Upper lobe of left lung (tissue), 6 donors: ENCODE measurements at regions not wholly inside any gene's neighbourhood (a gene's known extent, or its start where the extent isn't known, plus 50 kb on each side); places are given as distances from the start of the nearest gene placed in this dataset.

Experiments
- ATAC-seq, 2 donors: fragments of 200-7000 bp; cut with Tn5 transposase; one replicate each; pipeline ENCODE4 v1.9.1; 2022; ENCODE audit warnings: mild to moderate bottlenecking in 2 of 2, moderate library complexity in 2 of 2; ENCODE audit not compliant: low FRiP score in 2 of 2
- DNase-seq, 2 donors: peaks; one replicate each; pipeline ENCODE4 v3.0.0-alpha.2; 2019 to 2020
- H3K27ac ChIP-seq, 4 donors: fragments of 200-600 bp; sonication (generic); one replicate each; pipeline ENCODE4 v1.5.1; 2016 to 2019
- H3K27me3 ChIP-seq, 4 donors: fragments of 200-600 bp; sonication (generic); one replicate each; pipeline ENCODE4 v1.5.1; 2017 to 2019
- H3K36me3 ChIP-seq, 4 donors: fragments of 200-600 bp; sonication (generic); one replicate each; pipeline ENCODE4 v1.5.1; 2016 to 2019
- H3K4me1 ChIP-seq, 4 donors: fragments of 200-600 bp; sonication (generic); one replicate each; pipeline ENCODE4 v1.5.1; 2018 to 2019
- H3K4me3 ChIP-seq, 4 donors: fragments of 200-600 bp; sonication (generic); one replicate each; pipeline ENCODE4 v1.5.1; 2017 to 2019; ENCODE audit warnings: mild to moderate bottlenecking in 2 of 4, moderate library complexity in 1 of 4
- H3K9me3 ChIP-seq, 4 donors: fragments of 200-600 bp; sonication (generic); one replicate each; pipeline ENCODE4 v1.5.1; 2018 to 2019
- CTCF ChIP-seq, 6 experiments: fragments of 450-650 bp in 4 of 6; fragments of 200-600 bp in 2 of 6; sonication (generic) in 2 of 6; IDR thresholded peaks; one replicate each; pipeline ENCODE4 v1.5.1; 2016 to 2019; ENCODE audit warnings: antibody characterized with exemption in 6 of 6
- EP300 ChIP-seq, 4 donors: sonication (generic); formaldehyde crosslinking; IDR thresholded peaks; one replicate each; pipeline ENCODE4 v1.5.1; 2017; ENCODE audit warnings: antibody characterized with exemption in 4 of 4, control low read depth in 2 of 4
- POLR2A ChIP-seq, 4 donors: fragments of 450-650 bp; IDR thresholded peaks; one replicate each; pipeline ENCODE4 v1.5.1; 2016 to 2017; ENCODE audit warnings: antibody characterized with exemption in 4 of 4, mild to moderate bottlenecking in 2 of 4
- POLR2AphosphoS5 ChIP-seq, 2 donors: sonication (generic); formaldehyde crosslinking; IDR thresholded peaks; one replicate each; pipeline ENCODE4 v1.5.1; 2017; ENCODE audit warnings: antibody characterized with exemption in 2 of 2
- WGBS, 2 donors: methylation state at CpG; one replicate each; pipeline ENCODE4 v1.1.5; 2017 to 2018; 5-methylcytosine and 5-hydroxymethylcytosine counted together
- donor health status: DM: no; HTN: no; CAD: no; lungs with moderate emphysema.
- donor health status: DM: no; HTN: yes; CAD: no; lungs with severe emphysema.

- TF ChIP-seq POLR2AphosphoS5 (IDR thresholded peaks at IDR 0.05) = no peak
- no peak for TF ChIP-seq CTCF (IDR thresholded peaks at IDR 0.05)
- TF ChIP-seq EP300 (IDR thresholded peaks at IDR 0.05) = no peak
- TF ChIP-seq POLR2A (IDR thresholded peaks at IDR 0.05) = no peak
- 79 to 90% methylated on average over 1 of the region's 1 CpG for WGBS, 2 donors
- ATAC-seq (no peak), DNase-seq (no peak)
- no peaks in the 10 kb centered on the region for H3K36me3 ChIP-seq
- H3K27ac ChIP-seq = no peak overlapping the region
- no peaks in the 10 kb centered on the region for H3K27me3 ChIP-seq
- no peaks in the 10 kb centered on the region for H3K9me3 ChIP-seq
- no peak overlapping the region for H3K4me3 ChIP-seq
- H3K4me1 ChIP-seq = peaks cover 0 to 4% (median 1%) of the 10 kb centered on the region in 4 donors
These were observed 168.6 kb upstream of the FGGY start for GRCh38 chr1:59128239-59128736.

GRCh38 chr1:59128784-59129227 is 168.1 kb upstream of the FGGY start:
- Histone ChIP-seq H3K9me3 (no peaks in the 10 kb centered on the region), H3K27me3 (no peaks in the 10 kb centered on the region), H3K4me3 (no peak overlapping the region), H3K36me3 (no peaks in the 10 kb centered on the region), H3K27ac (no peak overlapping the region), H3K4me1 (peaks cover 0 to 4% (median 1%) of the 10 kb centered on the region in 4 donors)
- TF ChIP-seq POLR2A (IDR thresholded peaks at IDR 0.05) (no peak), EP300 (IDR thresholded peaks at IDR 0.05) (no peak)
- 71 to 85% methylated on average over 4 of the region's 4 CpGs for WGBS, 2 donors
- ATAC-seq (no peak), DNase-seq (no peak)

- DNase-seq = no peak
- 69 to 71% methylated on average over 5 of the region's 5 CpGs for WGBS, 2 donors
- H3K27ac ChIP-seq = no peak overlapping the region
- H3K4me1 ChIP-seq = peaks cover 0 to 12% (median 1%) of the 10 kb centered on the region in 4 donors
- no peaks in the 10 kb centered on the region for H3K9me3 ChIP-seq
- no peaks in the 10 kb centered on the region for H3K36me3 ChIP-seq
- ATAC-seq = no peak
- H3K4me3 ChIP-seq = no peak overlapping the region
- no peaks in the 10 kb centered on the region for H3K27me3 ChIP-seq
- TF ChIP-seq POLR2AphosphoS5 (IDR thresholded peaks at IDR 0.05) (no peak), EP300 (IDR thresholded peaks at IDR 0.05) (no peak), POLR2A (IDR thresholded peaks at IDR 0.05) (no peak), CTCF (IDR thresholded peaks at IDR 0.05) (no peak)
These were observed 164.6 kb upstream of the FGGY start for GRCh38 chr1:59132295-59132694.

- Histone ChIP-seq H3K4me1 (peaks cover 0 to 16% (median 3%) of the 10 kb centered on the region in 4 donors), H3K27ac (no peak overlapping the region), H3K27me3 (no peaks in the 10 kb centered on the region), H3K4me3 (no peak overlapping the region), H3K36me3 (no peaks in the 10 kb centered on the region), H3K9me3 (no peaks in the 10 kb centered on the region)
- no peak for DNase-seq
- TF ChIP-seq POLR2A (IDR thresholded peaks at IDR 0.05) (no peak), EP300 (IDR thresholded peaks at IDR 0.05) (no peak), CTCF (IDR thresholded peaks at IDR 0.05) (no peak), POLR2AphosphoS5 (IDR thresholded peaks at IDR 0.05) (no peak)
- ATAC-seq = no peak
- 90 to 96% methylated on average over 1 of the region's 1 CpG for WGBS, 2 donors
These were observed 162.9 kb upstream of the FGGY start for GRCh38 chr1:59133997-59134396.

- ATAC-seq = no peak
These were observed 161.1 kb upstream of the FGGY start for GRCh38 chr1:59135761-59136255.

More at GRCh38 chr1:59135761-59136255, 161.1 kb upstream of the FGGY start:
- no peaks in the 10 kb centered on the region for H3K27me3 ChIP-seq
- H3K9me3 ChIP-seq = no peaks in the 10 kb centered on the region
- DNase-seq = no peak
- H3K36me3 ChIP-seq = no peaks in the 10 kb centered on the region
- H3K27ac ChIP-seq = no peak overlapping the region
- H3K4me3 ChIP-seq = no peak overlapping the region
- TF ChIP-seq CTCF (IDR thresholded peaks at IDR 0.05) (no peak), EP300 (IDR thresholded peaks at IDR 0.05) (no peak), POLR2A (IDR thresholded peaks at IDR 0.05) (no peak), POLR2AphosphoS5 (IDR thresholded peaks at IDR 0.05) (no peak)
- WGBS, 2 donors = 95 to 97% methylated on average over 1 of the region's 1 CpG
- H3K4me1 ChIP-seq = peaks cover 0 to 16% (median 3%) of the 10 kb centered on the region in 4 donors
